ENCODE measurements at regions not wholly inside any gene's neighbourhood (a gene's known extent, or its start where the extent isn't known, plus 50 kb on each side); places are given as distances from the start of the nearest gene placed in this dataset.

DNA sequence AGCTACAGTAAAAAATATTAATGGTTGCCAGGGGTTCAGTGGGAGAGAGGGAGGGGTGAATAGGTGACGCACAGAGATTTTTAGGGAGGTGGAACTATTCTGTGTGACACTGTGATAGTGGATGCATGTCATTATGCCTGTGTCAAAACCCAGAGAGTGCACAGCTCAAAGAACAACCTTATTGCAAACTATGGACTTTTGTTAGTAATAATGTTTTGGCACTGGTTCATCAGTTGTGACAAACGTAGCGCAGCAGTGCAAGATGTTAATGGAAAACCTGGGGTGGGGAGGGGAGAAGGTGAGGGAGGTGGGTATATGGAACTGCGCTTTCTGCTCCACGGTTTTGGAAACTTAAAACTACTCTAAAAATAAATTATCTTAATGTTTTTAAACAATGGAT, 134.6 kb upstream of the RFC3 start:
- no peak for DNase-seq (ENCODE audit: low spot score)
- in situ Hi-C loops (cut with MboI; ENCODE audit: low sequenced_read_pairs, unreplicated experiment), result no loop called here
- TF ChIP-seq, protein P1, sequence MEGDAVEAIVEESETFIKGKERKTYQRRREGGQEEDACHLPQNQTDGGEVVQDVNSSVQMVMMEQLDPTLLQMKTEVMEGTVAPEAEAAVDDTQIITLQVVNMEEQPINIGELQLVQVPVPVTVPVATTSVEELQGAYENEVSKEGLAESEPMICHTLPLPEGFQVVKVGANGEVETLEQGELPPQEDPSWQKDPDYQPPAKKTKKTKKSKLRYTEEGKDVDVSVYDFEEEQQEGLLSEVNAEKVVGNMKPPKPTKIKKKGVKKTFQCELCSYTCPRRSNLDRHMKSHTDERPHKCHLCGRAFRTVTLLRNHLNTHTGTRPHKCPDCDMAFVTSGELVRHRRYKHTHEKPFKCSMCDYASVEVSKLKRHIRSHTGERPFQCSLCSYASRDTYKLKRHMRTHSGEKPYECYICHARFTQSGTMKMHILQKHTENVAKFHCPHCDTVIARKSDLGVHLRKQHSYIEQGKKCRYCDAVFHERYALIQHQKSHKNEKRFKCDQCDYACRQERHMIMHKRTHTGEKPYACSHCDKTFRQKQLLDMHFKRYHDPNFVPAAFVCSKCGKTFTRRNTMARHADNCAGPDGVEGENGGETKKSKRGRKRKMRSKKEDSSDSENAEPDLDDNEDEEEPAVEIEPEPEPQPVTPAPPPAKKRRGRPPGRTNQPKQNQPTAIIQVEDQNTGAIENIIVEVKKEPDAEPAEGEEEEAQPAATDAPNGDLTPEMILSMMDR (IDR thresholded peaks at IDR 0.05; ENCODE audit: borderline replicate concordance, control extremely low read depth, extremely low read depth, insufficient read depth, missing control alignments), result no peak

DNA sequence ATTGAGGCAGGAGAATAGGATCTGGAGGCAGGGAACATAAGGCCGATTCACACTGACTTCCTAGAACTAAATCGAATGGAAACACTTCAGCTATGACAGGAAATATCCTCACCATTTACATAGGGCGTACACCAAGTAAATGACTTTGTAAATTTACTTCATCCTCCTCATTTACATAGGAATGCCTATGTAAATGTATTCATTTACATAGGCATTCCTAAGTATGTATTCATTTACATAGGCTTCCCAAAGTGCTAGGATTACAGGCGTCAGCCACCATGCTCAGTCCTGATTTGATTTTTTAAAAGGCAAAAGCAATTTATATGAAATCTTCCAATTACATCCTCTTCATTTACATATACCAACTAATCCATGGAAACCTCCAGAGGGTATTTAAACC, 133.1 kb upstream of the RFC3 start:
- in situ Hi-C loops (cut with MboI; ENCODE audit: low sequenced_read_pairs, unreplicated experiment), result no loop called here
- TF ChIP-seq, protein P1 (IDR thresholded peaks at IDR 0.05; ENCODE audit: borderline replicate concordance, control extremely low read depth, extremely low read depth, insufficient read depth, missing control alignments), result no peak
- DNase-seq (ENCODE audit: low spot score), result no peak

DNA sequence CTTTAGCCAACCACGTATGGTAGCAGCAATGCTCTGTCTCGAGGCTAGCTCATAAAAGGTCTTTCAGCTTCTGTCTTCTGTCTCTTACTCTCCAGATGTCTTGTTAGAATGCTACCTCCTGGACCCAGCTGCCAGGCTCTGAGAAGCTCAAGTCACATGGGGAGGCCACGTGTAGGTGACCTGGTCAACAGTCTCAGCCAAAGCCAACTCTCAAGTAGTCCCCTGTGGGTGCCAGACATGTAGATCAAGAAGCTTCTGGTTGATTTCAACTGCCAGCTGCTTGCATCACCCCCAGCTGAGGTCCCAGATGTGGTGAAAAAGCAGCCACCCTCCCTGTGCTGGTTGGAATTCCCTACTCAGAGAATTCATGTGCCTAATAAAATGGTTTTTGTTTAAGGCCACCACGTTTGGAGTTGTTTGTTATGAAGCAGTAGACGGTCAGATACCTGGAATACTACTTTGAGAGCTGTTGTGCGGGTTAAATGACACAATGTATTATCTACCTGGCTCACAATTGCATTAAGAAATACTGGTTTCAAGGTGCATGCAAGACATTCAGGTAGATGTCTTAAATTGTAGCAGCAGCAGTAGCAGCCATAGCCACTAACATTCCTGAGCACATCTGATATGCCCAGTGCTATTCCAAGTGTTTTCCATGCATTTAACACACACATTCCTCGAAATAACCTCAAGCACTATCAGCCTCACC, 131.0 kb upstream of the RFC3 start:
- in situ Hi-C loops (cut with MboI; ENCODE audit: low sequenced_read_pairs, unreplicated experiment), result no loop called here
- DNase-seq (ENCODE audit: low spot score), result no peak
- TF ChIP-seq, protein P1 (IDR thresholded peaks at IDR 0.05; ENCODE audit: borderline replicate concordance, control extremely low read depth, extremely low read depth, insufficient read depth, missing control alignments), result no peak

DNA sequence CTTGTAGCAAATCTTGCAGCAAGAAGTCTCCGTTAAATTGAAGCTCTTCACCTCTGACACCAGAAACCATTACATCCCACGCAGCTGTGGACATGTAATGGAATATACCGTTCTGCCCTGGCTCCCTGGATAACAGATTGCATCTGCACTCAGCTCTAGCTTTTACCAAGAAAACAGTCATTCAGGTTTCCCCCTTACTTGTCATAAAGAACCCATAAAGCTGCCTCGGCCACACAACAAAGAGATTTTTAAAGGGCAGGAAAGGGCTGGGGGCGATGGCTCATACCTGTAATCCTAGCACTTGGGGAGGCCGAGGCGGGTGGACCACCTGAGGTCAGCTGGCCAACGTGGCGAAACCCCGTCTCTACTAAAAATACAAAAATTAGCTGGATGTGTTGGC, 127.6 kb upstream of the RFC3 start:
- no peak for DNase-seq (ENCODE audit: low spot score)
- in situ Hi-C loops (cut with MboI; ENCODE audit: low sequenced_read_pairs, unreplicated experiment), result no loop called here
- TF ChIP-seq, protein P1 (IDR thresholded peaks at IDR 0.05; ENCODE audit: borderline replicate concordance, control extremely low read depth, extremely low read depth, insufficient read depth, missing control alignments), result no peak

DNA sequence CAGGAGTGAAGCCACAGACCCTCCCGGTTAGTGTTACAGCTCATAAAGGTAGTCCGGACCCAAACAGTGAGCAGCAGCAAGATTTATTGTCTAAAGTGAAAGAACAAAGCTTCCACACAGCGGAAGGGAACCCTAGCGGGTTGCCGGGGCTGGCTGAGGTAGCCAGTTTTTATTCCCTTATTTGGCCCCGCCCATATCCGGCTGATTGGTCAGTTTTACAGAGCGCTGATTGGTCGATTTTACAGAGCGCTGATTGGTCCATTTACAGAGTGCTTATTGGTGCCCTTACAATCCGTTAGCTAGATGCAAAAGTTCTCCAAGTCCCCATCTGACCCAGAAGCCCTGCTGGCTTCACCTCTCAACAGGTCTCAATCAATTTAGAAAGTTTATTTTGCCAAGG, 126.0 kb upstream of the RFC3 start:
- TF ChIP-seq, protein P1 (IDR thresholded peaks at IDR 0.05; ENCODE audit: borderline replicate concordance, control extremely low read depth, extremely low read depth, insufficient read depth, missing control alignments), result no peak
- no peak for DNase-seq (ENCODE audit: low spot score)
- in situ Hi-C loops (cut with MboI; ENCODE audit: low sequenced_read_pairs, unreplicated experiment), result no loop called here

DNA sequence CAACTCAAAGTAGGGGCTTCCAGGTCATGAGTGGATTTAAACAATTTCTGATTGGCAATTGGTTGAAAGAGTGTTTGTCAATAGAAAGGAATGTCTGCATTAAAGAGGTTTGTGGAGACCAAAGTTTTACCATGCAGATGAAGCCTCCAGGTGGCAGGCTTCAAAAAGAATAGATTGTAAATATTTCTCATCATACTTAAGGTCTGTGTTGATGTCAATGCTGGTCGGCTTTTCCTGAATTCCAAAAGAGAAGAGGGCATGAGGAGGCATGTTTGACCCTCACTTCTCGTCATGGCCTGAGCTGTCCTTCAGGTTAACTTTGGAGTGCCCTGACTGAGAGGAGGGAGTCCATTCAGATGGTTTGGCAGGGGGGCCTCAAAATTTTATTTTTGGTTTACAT, 125.4 kb upstream of the RFC3 start:
- in situ Hi-C loops (cut with MboI; ENCODE audit: low sequenced_read_pairs, unreplicated experiment), result no loop called here
- DNase-seq (ENCODE audit: low spot score), result no peak
- TF ChIP-seq, protein P1 (IDR thresholded peaks at IDR 0.05; ENCODE audit: borderline replicate concordance, control extremely low read depth, extremely low read depth, insufficient read depth, missing control alignments), result no peak

All from GM13976 (cell line).